NCI-H187 treated with DMSO at 0.1 percent for 48 hours (cell line): ENCODE measurements at regions not wholly inside any gene's neighbourhood (a gene's known extent, or its start where the extent isn't known, plus 50 kb on each side); places are given as distances from the start of the nearest gene placed in this dataset.

Source experiments
- DNase-seq: peaks from one replicate; lab custom pipeline; 2025; lab: John Stamatoyannopoulos, UW

DNA sequence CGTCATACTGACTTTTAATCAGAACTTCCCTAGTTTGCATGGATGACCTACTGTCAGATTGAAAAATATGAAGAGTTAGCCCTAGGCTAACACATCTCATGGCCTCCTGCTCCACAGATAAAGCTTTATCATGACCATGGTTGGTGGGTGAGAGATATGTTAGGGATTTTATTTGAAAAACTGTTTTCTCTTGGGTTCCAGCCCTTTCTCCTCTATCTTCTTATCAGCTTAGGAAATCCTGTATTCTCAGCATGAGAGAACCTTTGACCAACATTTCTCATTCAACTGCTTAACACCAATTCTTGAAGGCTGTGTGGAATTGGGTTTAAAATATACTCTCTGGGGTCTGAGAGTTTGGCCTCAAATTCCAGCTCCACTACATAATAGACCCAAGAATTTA is 1407.0 kb upstream of the CELF4 start:
- DNase-seq = no peak

DNA sequence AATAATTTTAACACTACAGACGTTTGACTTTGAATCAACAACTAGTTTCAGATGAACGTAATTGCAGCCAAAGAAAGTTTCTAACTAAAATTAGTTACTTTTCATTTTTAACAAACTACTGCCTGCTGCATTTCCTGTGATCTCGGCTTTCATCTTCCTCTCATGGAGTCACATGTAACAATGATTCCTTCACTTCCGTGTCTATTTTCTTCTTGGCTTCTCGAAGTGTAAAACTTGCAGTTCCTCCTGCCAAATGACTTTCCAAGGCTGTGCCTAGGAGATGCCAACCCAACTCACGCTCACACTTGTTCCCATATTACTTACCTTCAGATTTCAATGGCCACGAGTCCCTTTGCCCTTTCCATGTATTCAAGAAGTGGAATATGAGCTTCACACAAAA is 1406.3 kb upstream of the CELF4 start:
- DNase-seq = no peak

DNA sequence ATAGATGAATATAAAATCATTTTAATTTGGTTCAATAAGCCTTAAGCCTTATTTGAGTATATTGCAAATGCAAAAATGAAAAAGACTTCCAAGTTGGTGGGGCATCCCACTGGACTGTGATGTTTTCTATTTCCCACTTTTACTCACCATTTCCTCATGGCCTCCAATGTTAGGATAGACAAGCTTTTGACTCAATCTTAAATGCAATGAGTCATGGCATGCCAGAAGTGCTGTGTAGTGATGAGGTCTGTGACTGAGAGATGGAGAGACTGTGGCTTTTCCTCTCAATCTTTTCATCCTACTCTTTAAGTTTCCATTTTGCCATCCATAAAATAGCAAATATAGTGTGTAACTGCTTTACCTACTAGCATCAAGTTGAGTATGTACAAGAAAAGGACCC is 1401.2 kb upstream of the CELF4 start:
- no peak for DNase-seq

DNA sequence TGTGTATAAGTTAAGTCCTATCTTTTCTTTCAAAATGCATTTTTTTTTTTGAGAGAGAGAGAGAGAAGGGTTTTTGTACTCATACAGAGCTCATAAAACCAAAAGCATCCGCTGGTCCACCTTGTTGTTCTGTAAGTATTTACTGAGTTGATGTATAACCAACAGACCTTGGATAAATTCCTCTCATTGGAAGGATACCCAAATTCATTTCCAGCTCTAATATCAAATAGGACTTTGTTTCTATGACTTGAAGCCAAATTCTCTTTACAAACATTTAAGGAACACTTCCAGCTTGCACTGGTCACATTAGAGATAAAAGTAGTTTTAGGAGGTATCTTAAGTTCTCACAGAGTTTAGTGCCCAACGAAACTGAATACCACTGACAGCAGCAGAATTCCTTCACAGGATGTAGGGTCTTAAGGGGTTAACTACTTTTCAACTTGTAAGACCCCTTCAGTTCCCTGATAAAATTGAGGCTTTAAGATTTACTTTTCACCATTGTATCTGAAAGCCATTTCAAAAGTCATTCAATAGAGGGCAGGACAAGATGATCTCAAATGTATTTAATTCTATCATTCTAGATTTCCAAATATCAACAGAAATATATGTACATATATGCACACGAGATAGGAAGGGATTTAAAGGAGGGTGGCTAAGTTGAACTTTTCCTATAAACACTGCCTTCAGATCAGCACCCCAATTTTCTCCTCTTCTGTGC is 1398.5 kb upstream of the CELF4 start:
- DNase-seq = no peak

DNA sequence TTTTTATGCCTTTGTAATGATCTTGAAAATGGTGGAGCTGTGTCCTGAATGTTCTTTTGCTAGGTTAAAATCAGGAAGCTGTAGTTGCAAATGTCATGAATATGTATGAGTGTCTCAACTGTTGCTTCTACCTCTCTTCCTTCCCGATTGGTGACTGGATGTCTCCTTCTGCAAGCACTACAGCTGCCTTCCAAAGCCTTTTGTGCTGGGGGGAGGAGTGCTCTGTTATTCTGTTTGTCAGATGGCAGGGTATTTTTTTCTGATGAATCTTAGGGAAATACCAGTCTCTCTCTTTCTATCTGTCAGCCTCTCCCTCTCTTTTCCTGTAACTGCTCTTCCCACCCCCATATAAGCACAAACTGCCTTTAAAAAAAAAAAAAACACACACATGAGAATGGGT is 1396.3 kb upstream of the CELF4 start:
- DNase-seq = peak; percentile 14

DNA sequence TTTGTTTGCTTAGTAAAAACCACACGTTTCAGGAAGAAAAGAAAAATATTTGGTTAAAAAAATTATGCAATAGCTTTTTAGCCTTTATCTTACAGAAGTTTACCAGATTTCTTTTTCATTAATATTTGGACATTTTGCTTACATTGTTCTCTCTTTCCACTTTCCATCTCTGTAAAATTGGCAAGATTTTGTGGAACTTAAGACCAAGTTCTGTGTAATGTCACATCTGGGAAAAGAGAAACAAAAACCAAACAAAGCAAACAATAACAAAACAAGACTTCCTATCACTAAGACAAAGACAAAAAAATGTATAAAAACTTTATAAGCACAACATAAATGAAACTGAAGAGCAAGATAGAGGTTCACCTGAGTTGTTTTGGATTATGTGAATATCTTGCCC is 1392.1 kb upstream of the CELF4 start:
- no peak for DNase-seq

DNA sequence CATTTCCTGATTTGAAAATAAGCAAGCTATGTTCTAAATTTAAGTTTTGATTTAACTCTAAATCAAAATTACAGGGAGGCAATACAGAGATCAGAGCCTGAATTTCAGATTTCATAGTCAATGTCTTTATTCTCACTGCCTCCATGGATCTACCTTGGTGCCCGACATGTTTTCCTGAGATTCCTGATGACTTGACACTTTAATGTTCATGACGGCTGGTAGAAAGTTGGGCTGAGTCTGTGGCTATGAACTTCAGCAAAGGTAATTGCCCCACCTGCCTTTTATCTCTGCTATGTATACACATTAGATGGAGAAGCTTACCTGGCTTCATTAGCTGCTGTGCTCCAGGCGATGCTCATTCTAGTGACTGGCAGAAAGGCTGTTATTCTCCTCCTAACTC is 1390.5 kb upstream of the CELF4 start:
- no peak for DNase-seq

DNA sequence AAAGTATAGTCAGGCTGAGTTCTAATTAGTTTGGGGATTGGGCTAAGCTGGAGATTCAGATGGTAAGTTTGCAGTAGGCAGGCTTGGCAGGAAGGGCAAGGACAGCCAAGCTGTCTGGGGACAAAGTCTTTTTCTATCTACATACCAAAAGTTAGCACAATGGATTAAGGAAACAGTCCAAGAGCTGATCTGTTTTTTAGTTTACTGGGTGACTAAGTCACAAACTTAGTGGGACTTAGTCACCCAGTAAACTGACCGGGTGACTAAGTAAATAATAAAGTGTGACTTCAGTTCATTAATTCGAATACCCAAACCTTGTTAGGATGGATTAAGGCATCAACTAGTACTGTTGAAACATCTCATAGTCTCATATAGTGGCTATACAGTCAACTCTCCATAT is 1386.0 kb upstream of the CELF4 start:
- DNase-seq = no peak

DNA sequence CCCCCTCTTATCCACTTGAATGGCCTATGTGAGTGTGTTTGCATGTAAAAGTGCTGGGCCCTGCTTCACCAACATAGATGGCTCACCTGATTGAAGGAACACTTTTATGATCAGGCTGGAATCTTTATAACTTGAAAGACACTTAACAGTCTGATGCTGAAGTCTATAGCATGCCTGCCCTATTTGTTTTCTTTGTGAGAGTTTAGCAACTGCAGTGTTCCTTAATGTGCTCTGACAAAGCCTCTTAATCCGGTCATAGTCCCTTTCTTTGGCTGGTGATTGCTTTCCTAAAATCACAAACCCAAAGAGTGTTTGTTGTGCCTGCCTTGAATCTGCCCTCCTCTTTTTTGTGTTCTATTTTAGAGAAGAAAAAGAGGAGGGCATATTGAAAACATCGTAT is 1382.8 kb upstream of the CELF4 start:
- DNase-seq = no peak

DNA sequence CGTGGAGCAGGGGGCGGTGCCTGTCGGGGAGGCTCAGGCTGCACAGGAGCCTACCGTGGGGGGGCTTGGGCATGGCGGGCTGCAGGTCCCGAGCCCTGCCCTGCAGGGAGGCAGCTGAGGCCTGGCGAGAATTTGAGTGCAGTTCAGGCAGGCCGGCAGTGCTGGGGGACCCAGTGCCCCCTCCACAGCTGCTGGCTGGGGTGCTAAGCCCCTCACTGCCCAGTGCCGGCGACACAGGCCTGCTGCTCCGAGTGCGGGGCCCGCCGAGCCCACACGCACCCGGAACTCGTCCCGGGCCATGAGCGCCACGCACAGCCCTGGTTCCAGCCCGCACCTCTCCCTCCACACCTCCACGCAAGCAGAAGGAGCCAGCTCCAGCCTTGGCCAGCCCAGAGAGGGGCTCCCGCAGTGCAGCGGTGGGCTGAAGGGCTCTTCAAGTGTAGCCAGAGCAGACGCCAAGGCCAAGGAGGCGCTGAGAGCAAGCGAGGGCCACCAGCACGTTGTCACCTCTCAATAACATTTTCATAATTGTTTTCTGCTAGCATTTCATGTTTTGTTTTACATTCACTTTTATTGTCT is 1378.9 kb upstream of the CELF4 start:
- DNase-seq = no peak

DNA sequence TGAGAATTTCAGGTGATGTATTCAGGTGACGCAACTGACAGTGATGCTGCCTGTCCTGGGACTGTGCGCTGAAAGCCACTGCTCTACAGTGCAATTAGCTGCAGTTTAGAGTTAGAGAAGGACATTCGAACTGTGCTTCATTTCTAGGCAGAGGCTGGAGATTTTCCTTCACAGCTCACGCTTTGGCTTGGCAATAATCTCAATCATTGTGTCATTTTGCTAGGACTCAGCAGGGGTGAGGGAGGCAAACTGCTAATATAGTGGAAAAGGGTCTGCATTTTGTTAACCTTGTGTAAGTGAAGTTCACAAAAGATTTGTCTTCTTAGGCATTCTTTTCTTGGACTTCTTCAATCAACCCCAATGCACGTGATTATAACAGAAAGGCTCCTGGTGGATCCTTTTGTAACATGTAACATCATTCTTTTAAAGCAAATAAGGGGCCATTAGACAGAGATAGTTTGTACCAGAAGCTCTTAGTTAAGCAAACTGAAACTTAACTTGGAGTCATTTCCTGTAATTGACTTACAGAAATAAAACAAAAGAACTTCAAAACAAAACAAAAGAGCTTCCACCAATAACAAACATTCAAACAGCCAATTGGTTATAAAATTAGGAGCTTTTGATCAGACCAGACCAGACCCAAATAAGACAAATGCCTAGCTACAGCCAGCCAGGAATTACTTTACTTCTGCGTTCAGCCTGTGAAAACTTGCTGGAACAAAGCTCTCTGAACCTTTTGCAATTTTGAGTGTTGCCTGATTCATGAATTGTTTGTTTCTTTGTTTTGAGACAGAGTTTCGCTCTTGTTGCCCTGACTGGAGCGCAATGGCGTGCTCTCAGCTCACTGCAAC is 1376.3 kb upstream of the CELF4 start:
- no peak for DNase-seq

DNA sequence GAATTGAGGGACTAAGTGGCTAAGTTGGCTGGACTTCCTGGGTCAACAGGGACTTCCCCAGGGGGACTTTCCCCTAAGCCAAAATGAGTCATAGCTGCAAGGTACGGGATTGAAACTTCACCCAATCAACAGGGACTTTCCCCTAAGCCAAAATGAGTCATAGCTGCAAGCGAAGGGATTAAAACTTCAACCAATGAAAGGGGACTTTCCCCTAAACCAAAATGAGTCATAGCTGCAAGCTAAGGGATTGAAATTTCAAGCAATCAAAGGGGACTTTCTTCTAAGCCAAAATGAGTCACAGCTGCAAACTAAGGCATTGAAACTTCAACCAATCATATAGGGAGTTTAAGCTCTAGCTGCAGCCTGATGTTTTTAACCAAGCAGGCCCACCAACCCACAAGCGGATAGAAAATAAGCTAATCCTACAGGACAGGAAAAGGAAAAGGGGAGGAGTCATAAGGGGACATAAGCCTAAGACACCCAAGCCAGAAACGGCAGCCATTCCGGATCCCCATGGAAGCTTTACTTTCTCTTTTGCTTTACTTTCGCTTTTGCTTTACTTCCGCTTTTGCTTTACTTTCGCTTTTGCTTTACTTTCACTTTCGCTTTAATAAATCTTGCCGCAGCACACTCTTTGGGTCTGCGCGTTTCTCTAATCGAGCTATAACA is 1375.4 kb upstream of the CELF4 start:
- DNase-seq = no peak

DNA sequence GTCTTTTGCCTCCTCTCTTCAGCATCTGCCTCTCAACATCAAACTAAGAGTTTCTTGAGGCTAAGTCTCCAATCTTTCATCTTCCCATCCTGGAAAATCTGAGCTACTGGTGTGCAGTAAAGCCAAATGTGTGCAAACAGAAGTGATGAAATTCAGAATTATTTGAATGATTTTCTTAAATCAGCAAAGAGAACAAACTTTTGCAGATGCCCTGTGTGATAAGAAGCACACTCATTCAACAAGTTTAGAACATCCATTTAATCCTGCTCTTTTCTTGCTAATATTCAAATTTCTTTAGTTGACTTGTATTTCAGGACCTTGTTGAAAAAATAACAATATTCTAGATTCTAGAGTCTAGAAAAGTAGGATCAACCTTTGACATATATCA is 1374.9 kb upstream of the CELF4 start:
- no peak for DNase-seq

DNA sequence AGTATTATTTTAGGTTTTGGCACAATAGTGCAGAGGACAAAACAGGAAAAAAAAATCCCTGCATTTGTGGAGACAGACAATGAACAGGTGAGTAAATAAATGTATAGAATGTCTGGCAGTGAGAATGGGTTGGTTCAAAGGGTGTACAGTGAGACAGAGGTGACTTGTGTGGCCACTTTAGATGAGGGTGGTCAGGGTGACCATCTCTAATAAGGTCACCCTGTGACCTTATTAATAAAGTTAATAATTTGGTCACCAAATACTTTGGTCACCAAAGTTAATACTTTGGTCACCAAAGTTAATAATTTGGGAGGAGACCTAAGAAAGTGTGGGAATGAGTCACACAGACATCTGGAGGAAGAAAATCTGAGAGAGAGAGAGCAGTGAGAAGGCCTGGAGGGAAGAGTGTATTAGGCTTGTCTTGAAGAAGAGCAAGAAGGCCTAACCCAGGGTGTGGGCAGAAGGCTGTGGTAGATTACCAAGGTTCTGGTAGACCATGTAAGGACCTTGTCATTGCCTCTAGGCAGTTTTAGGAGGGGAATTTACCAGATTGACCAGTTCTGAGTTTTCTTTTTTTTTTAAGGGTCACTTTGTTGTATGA is 1368.4 kb upstream of the CELF4 start:
- no peak for DNase-seq

DNA sequence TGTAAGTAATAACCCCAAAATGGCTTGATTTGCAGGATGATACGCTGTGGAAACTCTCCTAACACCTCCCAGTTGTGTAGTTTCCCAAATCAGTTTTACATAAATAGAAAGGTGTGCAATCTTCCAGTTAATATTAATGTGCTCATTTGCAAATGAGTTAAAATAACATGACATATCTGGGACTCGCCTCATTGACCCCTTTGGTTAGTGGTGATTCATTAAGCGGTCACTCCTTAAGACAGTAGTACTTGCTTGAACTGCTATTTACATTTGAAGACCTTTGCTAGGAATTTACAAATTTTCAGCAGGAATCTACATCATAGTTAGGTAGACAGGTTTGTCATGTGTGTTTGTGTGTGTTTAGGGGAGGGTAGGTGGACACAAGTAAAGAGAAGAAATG is 1367.7 kb upstream of the CELF4 start:
- DNase-seq = no peak

DNA sequence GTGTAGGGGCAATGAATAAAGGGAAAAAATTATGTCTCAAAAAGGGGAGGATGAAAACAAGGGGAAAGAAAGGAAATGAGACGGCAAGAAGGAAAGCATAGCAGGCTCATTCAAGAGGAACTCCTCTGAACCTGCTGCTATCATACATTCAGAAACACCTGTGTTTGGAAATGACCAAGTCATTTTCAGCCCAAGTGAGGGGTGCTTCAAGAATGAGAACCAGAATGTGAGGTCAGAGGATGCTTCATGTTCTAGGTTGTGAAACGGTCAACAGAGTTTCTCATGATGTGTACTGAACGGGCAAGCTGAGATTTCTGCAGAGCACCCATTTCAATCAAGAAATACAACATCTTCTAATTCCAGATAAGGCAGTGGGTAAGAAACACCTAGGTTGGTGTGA is 1367.2 kb upstream of the CELF4 start:
- DNase-seq = no peak

DNA sequence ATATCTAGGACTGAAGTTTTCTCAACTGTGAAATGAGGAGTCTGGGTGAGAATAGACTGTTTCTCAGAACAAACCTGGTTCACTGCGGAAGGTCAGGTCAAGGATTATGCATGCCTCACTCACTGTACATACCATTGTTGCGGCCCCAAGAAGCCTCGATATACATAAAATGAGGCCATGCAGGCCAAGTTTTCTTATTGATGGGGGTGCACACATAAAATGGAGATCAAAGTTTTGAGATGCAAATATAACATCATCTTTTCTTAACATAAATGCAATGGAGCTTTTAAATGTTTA is 1366.1 kb upstream of the CELF4 start:
- no peak for DNase-seq

DNA sequence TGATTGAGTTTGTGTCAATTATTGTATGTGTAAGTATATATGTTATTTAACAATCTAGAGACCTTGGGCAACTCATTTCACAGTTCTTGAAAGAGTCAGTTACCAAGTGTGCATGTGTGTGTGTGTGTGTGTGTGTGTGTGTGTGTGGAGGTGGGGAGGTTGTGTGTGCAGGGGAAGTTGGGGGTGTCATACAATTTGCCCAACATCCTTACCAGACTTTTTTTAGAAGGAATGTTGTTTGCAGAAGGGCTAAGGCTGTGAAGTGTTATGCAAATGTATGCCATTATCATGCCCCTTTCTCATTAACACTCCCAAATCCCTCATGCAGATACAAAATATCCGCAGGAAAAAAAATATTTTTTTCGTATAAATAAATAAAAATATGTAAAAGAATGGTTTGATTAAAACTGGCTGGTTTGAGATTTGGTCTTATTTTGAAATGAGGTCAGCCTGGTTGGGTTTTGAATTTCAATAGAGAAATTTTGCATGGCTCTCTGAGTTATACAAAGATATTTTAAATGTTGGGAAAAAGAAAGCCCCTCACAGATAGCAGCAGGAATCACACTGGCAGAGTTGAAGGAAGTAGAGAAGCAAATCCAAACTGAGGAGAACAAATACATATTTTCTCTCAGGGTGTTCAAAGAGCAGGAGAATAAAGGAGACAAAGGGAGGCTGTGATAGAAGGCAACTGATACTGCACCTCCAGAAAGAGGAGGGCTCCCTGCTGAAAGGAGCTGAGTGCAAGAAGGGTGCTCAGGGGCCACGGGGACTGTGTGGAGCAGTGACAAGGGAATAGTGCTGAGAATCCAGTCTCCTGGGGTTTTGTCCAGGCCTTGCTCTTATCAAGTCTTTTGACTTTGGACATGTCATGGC is 1365.5 kb upstream of the CELF4 start:
- no peak for DNase-seq

DNA sequence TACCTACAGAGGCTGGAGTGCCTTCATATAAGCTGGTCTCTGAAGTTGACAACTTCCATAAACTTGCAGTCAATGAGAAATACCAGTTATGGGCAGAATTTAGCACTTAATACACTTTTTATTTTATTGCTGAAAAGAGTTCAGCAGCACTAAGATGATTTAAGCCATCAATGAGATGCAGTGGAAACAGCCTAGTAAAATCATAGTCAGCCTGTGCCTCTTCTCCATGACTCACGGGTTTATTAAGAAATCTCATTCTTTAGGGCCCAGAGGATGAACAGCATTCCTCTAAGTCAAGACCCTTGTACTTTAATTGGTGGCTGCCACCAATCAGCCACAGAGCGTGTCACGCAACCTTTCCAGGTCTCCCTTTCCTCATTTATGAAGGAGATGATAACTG is 1357.9 kb upstream of the CELF4 start:
- no peak for DNase-seq

DNA sequence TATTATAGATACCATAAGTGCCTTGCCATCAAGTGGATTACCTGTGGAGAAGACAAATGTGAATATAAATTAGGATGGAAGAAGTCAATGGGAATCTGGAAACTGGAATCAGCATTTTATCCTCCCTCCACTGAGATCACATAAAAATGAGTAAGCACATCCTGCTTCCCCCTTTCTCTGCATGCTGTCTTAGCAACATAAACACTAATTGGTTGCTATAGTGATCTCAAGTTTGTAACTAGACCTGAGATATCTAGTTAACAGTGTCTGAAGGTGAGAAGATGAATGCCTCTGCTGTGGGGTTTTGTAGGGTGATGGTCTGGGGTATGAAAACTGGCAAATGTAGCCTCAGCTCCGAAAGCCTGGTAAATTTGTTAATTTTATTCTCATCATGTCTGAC is 1357.5 kb upstream of the CELF4 start:
- no peak for DNase-seq

DNA sequence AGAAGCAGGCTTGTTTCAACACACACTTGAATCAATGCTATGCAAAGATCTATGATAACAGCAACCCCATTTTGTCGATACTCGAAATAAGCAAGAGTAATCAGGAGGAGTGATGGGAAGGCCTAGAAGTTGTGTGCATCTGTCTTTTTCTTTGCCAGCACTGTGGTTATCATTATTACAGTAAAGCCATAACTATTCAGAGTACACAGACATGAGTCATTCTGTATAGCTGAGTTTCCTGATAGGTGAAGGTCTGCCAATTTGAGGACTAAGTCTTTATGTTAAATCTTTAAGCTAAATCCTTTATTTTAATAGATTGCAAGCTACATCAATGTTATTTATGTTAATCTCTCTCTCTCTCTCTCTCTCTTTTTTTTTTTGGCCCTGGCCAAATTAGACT is 1344.4 kb upstream of the CELF4 start:
- no peak for DNase-seq

DNA sequence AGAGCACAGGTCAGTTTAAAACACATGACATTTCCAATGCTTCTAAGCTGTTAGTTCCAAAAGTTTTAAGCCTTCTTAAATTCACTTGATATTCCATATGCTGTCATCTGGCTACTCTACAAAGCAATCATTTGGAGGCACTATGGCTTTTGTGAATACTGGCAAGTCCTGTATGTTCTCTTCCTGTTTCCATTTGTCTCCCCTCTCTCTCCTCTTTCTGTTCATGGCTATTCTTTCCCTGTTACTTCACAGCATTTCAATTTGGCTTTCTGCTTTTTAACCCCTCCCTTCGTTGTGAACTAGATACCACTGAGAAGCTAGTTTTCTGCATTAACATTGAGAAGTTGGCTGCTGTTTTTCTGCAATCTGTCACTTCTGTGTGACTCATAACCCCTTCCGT is 1337.2 kb upstream of the CELF4 start:
- no peak for DNase-seq
